ENCODE measurements at regions not wholly inside any gene's neighbourhood (a gene's known extent, or its start where the extent isn't known, plus 50 kb on each side); places are given as distances from the start of the nearest gene placed in this dataset.

DNA sequence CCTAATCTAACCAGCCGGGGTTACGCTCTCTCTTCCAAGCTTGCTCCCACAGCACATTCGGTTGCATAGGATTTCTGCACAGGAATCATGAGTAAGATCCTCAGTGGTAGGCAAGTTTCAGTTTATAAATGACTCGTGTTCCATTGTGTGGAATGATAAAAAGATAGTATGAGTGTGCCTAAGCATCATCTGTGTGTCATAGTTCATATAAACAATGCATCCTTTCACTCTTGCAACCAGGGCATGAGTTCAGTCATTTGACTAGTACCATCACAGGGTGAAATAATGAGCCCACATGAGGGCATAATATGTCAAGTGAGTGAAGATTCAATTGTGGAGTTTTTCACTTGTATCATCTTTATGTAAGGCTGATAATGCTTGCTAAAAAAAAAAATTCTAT is 417.1 kb upstream of the CDH2 start:
- TF ChIP-seq, protein P1, sequence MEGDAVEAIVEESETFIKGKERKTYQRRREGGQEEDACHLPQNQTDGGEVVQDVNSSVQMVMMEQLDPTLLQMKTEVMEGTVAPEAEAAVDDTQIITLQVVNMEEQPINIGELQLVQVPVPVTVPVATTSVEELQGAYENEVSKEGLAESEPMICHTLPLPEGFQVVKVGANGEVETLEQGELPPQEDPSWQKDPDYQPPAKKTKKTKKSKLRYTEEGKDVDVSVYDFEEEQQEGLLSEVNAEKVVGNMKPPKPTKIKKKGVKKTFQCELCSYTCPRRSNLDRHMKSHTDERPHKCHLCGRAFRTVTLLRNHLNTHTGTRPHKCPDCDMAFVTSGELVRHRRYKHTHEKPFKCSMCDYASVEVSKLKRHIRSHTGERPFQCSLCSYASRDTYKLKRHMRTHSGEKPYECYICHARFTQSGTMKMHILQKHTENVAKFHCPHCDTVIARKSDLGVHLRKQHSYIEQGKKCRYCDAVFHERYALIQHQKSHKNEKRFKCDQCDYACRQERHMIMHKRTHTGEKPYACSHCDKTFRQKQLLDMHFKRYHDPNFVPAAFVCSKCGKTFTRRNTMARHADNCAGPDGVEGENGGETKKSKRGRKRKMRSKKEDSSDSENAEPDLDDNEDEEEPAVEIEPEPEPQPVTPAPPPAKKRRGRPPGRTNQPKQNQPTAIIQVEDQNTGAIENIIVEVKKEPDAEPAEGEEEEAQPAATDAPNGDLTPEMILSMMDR (conservative IDR thresholded peaks at IDR 0.05 in 1 of 2, IDR thresholded peaks at IDR 0.05 in 1 of 2; ENCODE audit: low read depth in 1 of 2, low read length in 2 of 2) = no peak
- TF ChIP-seq EZH2 (IDR thresholded peaks at IDR 0.05; ENCODE audit: low read length, missing control alignments) = no peak

Data from fibroblast of lung (primary cell).